ENCODE measurements at regions not wholly inside any gene's neighbourhood (a gene's known extent, or its start where the extent isn't known, plus 50 kb on each side); places are given as distances from the start of the nearest gene placed in this dataset.
"Not testable (repeated sequence)": the region's sequence is repeated elsewhere in the genome, so short reads cannot be mapped to it uniquely, and the experiment has no call there.

- DNase-seq = not testable (repeated sequence)
Measured at GRCh38 chr16:16448423-16448822, 69.5 kb downstream of the NPIPA7 start.

- DNase-seq = not testable (repeated sequence)
Measured at GRCh38 chr16:16449712-16450237, 70.8 kb downstream of the NPIPA7 start.

DNA sequence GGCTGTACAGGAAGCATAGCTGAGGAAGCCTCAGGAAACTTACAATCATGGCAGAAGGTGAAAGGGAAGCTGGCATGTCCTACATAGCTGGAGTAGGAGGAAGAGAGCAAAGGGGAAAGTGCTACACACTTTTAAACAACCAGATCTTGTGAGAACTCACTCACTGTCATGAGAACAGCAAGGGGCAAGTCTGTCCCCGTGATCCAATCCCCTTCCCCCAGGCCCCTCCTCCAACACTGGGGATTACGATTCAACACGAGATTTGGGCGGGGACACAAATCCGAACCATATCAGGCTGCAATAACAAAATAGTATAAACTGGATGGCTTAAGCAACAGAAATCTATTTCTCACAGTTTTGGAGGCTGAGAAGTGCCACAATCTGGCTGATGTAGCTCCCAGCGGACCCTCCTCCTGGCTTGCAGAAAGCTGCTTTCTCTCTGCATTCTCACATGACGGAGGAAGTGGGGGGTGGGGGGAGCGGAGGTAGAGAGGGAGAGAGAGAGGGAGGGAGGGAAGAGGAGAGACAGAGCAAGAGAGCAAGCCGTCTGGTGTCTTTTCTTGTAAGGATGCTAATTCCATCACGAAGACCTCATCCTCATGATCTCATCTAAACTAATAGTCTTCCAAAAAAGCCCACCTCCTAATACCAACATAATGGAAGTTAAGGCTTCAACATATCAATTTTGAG is 72.9 kb downstream of the NPIPA7 start:
- not testable (repeated sequence) for DNase-seq

DNA sequence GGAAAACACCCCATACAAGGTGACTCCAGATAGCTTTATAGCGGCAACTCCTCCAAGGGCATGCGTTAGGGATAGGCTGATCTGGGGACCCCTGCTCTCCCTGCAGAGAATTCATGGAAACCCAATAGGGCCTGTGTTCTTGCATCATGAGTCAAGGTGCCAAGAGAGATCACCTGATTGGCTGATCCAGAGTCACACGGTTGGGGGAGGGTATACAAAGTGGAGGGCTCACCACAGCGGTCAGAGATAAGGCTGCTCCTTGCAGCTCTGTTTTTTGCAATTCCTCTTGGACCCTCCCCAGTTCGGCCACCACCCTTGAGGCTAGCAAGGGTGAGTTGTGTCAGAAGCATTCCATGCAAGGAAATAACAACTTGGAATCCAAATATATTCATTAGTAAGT is 79.6 kb downstream of the NPIPA7 start:
- not testable (repeated sequence) for DNase-seq

- not testable (repeated sequence) for DNase-seq
Measured at GRCh38 chr16:16463792-16464191, 84.9 kb downstream of the NPIPA7 start.

- not testable (repeated sequence) for DNase-seq
Measured at GRCh38 chr16:16488919-16489318, 110.0 kb downstream of the NPIPA7 start.

- DNase-seq = not testable (repeated sequence)
Measured at GRCh38 chr16:16489466-16489865, 110.5 kb downstream of the NPIPA7 start.

GRCh38 chr16:16494114-16494513 is 115.2 kb downstream of the NPIPA7 start:
- DNase-seq = not testable (repeated sequence)

- DNase-seq = not testable (repeated sequence)
Measured at GRCh38 chr16:16494998-16495397, 116.1 kb downstream of the NPIPA7 start.

DNA sequence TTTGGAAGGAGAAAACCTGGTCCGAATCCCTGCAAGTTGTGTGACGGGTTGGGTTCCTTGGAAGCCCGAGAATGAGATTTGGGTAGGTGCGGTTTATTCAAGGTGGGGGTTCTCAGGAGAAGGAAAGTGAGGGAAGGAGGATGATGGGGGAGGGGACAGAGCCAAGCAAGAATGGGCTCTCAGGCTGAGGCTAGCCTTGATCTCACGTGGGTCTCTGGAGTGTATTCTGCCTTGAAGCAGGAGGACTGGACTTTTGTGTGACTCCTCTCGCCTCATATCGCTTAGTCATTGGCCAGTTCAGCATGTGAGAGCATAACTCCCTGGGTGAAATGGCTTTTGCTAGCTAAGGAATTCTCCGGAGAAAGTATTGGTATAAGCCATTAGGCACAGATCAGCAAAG is 120.9 kb downstream of the NPIPA7 start:
- DNase-seq = not testable (repeated sequence)

DNA sequence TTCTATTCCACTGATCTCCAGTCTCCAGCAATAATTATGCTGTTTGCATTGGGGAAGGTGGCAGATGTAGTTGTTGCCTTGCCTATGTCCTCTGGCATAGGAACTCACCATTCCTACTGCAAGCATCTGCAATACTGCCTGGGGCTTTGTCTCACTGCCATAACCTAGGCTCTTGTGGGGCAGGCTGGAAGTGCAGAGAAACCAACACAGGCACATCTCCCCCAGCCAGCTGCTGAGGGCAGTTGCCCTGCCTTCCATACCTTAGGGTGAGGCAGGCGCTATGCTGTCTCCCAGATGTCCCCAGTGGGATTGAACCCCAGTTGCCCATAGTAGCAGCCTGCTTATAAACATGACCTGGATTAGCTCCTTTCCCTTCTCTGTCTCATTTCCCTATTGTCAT is 128.1 kb downstream of the NPIPA7 start:
- not testable (repeated sequence) for DNase-seq

DNA sequence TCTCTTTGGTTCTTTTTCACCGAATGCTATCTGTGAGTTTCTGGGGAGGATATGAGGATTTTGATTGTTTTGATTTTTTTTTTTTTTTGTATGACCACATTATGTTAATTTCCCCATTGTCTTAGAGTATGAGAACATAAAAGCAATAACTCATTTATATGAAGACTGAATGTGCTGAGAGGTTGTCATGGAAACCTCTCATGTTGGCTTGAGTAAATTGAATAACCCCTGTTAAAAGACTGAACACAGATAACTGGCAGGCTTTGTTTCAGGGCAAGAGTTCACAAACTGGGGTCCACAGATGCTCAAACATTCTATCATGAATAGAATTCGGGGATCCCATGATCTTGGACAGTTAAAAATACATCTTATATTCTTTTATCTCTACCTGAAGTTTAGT is 129.4 kb downstream of the NPIPA7 start:
- DNase-seq = not testable (repeated sequence)

GRCh38 chr16:16519395-16519794 is 140.5 kb downstream of the NPIPA7 start:
- not testable (repeated sequence) for DNase-seq

- not testable (repeated sequence) for DNase-seq
Measured at GRCh38 chr16:16521239-16522002, 142.5 kb downstream of the NPIPA7 start.

DNA sequence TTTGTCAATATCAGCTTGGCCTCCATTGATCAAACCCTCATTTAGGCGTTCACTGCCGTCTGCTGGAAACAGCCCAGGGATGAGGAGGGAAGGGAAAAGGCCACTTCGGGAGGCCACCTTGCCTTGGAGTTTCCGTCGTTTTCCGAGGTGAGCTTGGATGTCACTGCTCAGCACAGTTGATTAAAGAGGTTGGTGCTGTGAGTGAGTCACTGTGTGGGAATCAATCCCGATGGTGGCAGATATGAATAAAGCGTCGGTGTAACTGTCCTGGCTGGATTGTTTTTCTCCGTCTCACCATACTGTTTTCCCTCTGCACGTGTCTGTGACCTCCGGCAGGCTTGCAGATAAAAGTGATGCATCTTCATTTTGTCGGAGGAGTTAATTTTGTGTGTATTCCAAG is 148.1 kb downstream of the NPIPA7 start:
- not testable (repeated sequence) for DNase-seq

- not testable (repeated sequence) for DNase-seq
Measured at GRCh38 chr16:16530744-16531143, 151.8 kb downstream of the NPIPA7 start.

DNA sequence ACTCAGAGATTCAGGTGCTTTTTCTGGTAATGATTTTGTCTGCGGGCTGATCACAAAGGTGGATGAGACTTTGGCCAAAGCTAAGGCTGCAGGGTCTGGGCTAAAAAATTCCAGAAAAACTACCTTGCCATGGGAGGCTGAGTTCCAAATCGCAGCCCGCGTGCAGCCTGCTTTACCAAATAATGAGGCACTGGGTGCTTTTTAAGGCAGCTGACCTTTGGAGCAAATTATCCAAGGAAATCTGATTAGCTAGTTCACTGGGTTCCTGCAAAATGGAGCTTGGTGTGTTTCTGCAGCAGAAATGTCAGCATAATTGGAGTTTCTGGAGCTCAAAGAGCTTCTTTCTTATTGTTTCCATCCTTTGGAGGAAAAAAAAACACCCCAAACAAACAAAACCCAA is 156.6 kb downstream of the NPIPA7 start:
- not testable (repeated sequence) for DNase-seq

GRCh38 chr16:16536151-16536550 is 157.2 kb downstream of the NPIPA7 start:
- DNase-seq = not testable (repeated sequence)

DNA sequence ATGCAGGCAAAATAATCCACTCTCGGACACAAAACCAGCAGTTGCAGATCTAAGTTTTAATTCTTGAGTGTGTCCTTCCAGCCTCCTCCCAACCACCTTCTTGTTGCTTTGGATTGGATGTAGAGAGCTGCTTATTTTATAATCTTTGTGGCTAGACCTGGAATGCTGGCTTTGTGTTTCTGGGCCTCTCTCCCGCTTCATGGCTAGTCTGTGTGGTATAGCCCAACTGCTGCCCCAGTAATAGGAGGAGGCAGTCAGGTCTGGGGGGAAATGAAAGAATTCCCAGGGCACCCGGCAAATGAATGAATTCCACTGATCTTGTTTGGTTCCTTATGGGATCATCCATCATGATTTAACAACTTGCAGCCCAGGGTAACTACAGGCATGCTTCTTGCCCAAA is 170.8 kb downstream of the NPIPA7 start:
- not testable (repeated sequence) for DNase-seq

GRCh38 chr16:16550824-16551223 is 171.9 kb downstream of the NPIPA7 start:
- not testable (repeated sequence) for DNase-seq

DNA sequence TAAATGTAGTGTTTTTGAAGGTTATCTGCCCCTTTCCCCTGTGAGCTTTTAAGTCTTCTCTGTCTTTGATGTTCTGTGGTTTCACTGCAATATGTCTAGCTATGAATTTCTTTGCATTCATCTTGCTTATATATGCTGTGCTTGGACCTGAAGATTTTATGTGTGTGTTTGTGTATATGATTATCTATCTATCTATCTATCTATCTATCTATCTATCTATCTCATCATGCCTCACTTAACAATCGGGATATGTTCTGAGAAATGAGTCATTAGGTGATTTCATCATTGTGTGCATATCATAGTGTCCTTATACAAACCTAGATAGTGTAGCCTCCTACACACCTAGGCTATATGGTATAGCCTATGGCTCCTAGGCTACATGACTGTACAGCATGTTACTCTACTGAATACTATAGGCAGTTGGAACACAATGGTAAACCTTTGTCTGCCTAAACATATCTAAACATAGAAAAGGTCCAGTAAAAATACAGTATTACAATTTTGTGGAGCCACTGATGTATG is 173.9 kb downstream of the NPIPA7 start:
- not testable (repeated sequence) for DNase-seq

DNA sequence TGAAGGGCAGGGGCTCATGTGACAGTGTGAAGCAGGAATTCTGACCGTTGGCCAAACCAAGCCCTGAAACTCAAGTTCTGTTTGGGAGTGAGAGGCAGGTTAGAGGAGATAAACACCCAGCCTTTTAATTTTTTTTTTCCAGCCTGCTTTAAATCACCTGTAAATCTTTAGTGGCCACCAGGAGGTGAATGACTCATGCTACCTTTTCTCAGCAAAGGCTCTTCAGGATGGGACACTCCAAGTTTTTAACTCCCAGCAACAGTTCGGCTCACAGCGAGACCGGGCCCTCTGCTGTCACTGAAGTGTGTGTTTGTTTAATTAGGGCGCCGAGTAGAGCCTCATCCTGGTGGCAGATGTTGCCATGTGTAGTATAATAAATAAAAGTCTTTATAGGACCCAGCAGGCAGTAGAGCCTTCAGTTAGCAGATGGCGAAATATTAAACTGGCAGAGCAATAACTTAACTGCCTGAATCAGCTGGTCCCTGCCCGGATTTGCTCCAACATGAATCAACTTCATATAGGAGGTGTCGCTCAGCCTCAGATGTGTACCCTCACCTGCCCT is 180.3 kb downstream of the NPIPA7 start:
- DNase-seq = not testable (repeated sequence)

- DNase-seq = not testable (repeated sequence)
Measured at GRCh38 chr16:16561532-16561931, 182.6 kb downstream of the NPIPA7 start.

All from suppressor macrophage treated with lipopolysaccharide for 1 hour (primary cell).